Adrenal gland (tissue), 9 donors: ENCODE measurements at regions not wholly inside any gene's neighbourhood (a gene's known extent, or its start where the extent isn't known, plus 50 kb on each side); places are given as distances from the start of the nearest gene placed in this dataset.

Experiments used
- DNase-seq, 7 donors: peaks; one replicate each; pipeline ENCODE4 v3.0.0-alpha.2; 2019 to 2020
- H3K27ac ChIP-seq, 5 donors: fragments of 200-600 bp; sonication (generic) in 4 of 5; 1 replicate in 3 of 5; 2 replicates in 2 of 5; pipeline versions ENCODE4 v1.5.1 to v1.8.0; 2016 to 2020; ENCODE audit warnings: mild to moderate bottlenecking in 1 of 5
- H3K27me3 ChIP-seq: fragments of 200-600 bp; 2 replicates; pipeline ENCODE4 v1.8.0; 2021
- H3K36me3 ChIP-seq, 2 donors: fragments of 200-600 bp; replicated peaks in 1 of 2; 1 replicate in 1 of 2; 2 replicates in 1 of 2; pipeline versions ENCODE4 v1.5.1 to v1.8.0; 2018 to 2022
- H3K4me1 ChIP-seq, 2 donors: fragments of 200-600 bp; replicated peaks in 1 of 2; 1 replicate in 1 of 2; 2 replicates in 1 of 2; pipeline versions ENCODE4 v1.5.1 to v1.8.0; 2018 to 2021
- H3K4me3 ChIP-seq, 4 donors: fragments of 200-600 bp; sonication (generic) in 3 of 4; one replicate each; pipeline ENCODE4 v1.5.1; 2016 to 2018
- H3K9me3 ChIP-seq, 3 donors: fragments of 200-600 bp; sonication (generic) in 1 of 3; replicated peaks in 1 of 3; 1 replicate in 2 of 3; 2 replicates in 1 of 3; pipeline versions ENCODE4 v1.5.1 to v1.8.0; 2016 to 2021
- CTCF ChIP-seq, 6 experiments: fragments of 450-650 bp in 4 of 6; fragments of 200-600 bp in 2 of 6; sonication (generic) in 1 of 6; IDR thresholded peaks; 1 replicate in 5 of 6; 2 replicates in 1 of 6; pipeline versions ENCODE4 v1.5.1 to v1.8.0; 2016 to 2021; ENCODE audit warnings: antibody characterized with exemption in 6 of 6, mild to moderate bottlenecking in 2 of 6, moderate library complexity in 1 of 6
- POLR2A ChIP-seq, 2 donors: fragments of 450-650 bp; IDR thresholded peaks; one replicate each; pipeline ENCODE4 v1.6.1; 2017; ENCODE audit warnings: antibody characterized with exemption in 2 of 2, mild to moderate bottlenecking in 2 of 2, moderate library complexity in 1 of 2
- WGBS, 4 donors: extraction: QIAGEN DNeasy Blood & Tissue Kit in 2 of 4; methylation state at CpG; one replicate each; pipeline versions ENCODE4 v1.1.5 to v1.1.7; 2013 to 2017; 5-methylcytosine and 5-hydroxymethylcytosine counted together
- intact Hi-C, 2 donors: fragments of 100-400 bp; cut with DNase I; formaldehyde crosslinking; loops; one replicate each; pipeline versions ENCODE4 v1.14.1 to v1.15.0; 2022 to 2023
- donor health status: healthy with polysubstance abuse.
- donor health status: Bipolar disorder and iron deficiency.
- donor health status: DM: yes; HTN: yes; CAD: no.
- donor health status: DM: no; HTN: no; CAD: no.
- donor health status: DM: no; HTN: no; CAD: no.

- Histone ChIP-seq H3K4me1 (no peaks in the 10 kb centered on the region), H3K4me3 (no peak overlapping the region), H3K27ac (no peak overlapping the region), H3K27me3 (no peaks in the 10 kb centered on the region), H3K36me3 (no peaks in the 10 kb centered on the region), H3K9me3 (no peaks in the 10 kb centered on the region)
- no peak for TF ChIP-seq CTCF (IDR thresholded peaks at IDR 0.05)
- TF ChIP-seq POLR2A (IDR thresholded peaks at IDR 0.05): no peak
- DNase-seq: no peak
- intact Hi-C loops: no loop called here
- 75 to 83% (median 80%) methylated on average over 6 of the region's 6 CpGs for WGBS, 4 donors
These were observed 100.8 kb upstream of the NEDD9 start for GRCh38 chr6:11333132-11333849.

GRCh38 chr6:11332463-11332862 lies 100.0 kb upstream of the NEDD9 start:
- H3K4me1 ChIP-seq: no peaks in the 10 kb centered on the region
- no peaks in the 10 kb centered on the region for H3K9me3 ChIP-seq
- no peaks in the 10 kb centered on the region for H3K27me3 ChIP-seq
- WGBS, 4 donors: 90 to 96% (median 91%) methylated on average over 7 of the region's 7 CpGs
- no peaks in the 10 kb centered on the region for H3K36me3 ChIP-seq
- TF ChIP-seq CTCF (IDR thresholded peaks at IDR 0.05) (no peak), POLR2A (IDR thresholded peaks at IDR 0.05) (no peak)
- no peak for DNase-seq
- intact Hi-C loops: no loop called here
- H3K27ac ChIP-seq: no peak overlapping the region
- H3K4me3 ChIP-seq: no peak overlapping the region

GRCh38 chr6:11331111-11331510 lies 98.6 kb upstream of the NEDD9 start:
- H3K9me3 ChIP-seq: no peaks in the 10 kb centered on the region
- intact Hi-C loops: no loop called here
- no peak overlapping the region for H3K4me3 ChIP-seq
- H3K27ac ChIP-seq: no peak overlapping the region
- no peak for DNase-seq
- H3K36me3 ChIP-seq: no peaks in the 10 kb centered on the region
- 74 to 83% (median 78%) methylated on average over 5 of the region's 5 CpGs for WGBS, 4 donors
- H3K4me1 ChIP-seq: no peaks in the 10 kb centered on the region
- H3K27me3 ChIP-seq: no peaks in the 10 kb centered on the region
- no peak for TF ChIP-seq CTCF (IDR thresholded peaks at IDR 0.05)
- no peak for TF ChIP-seq POLR2A (IDR thresholded peaks at IDR 0.05)

DNA sequence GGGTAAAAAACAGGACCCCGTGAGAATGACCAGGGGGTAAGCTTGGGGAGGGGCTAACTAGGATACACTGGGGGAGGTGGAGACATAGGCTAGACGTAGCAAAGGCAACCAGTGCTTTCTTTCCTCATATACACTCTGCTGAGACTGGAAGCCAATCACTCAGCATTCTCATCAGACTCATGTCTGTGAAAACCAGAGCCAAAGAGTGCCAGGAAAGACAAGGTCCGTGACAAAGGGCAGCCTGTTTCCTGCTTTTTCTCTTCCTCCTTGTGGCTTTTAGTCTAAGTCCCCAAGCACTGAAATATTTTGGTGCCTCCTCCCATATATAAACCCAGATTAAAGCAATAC lies 97.9 kb upstream of the NEDD9 start:
- Histone ChIP-seq H3K9me3 (no peaks in the 10 kb centered on the region), H3K4me3 (no peak overlapping the region), H3K36me3 (no peaks in the 10 kb centered on the region), H3K27ac (peak overlapping the region in 1 of 5 donors; percentile 62), H3K4me1 (no peaks in the 10 kb centered on the region), H3K27me3 (no peaks in the 10 kb centered on the region)
- 57 to 73% (median 64%) methylated on average over 3 of the region's 3 CpGs for WGBS, 4 donors
- TF ChIP-seq CTCF (IDR thresholded peaks at IDR 0.05) (no peak), POLR2A (IDR thresholded peaks at IDR 0.05) (no peak)
- intact Hi-C loops: no loop called here
- peak in 4 of 7 donors; percentile 18 to 55 (median 26) for DNase-seq
